ENCODE measurements at regions not wholly inside any gene's neighbourhood (a gene's known extent, or its start where the extent isn't known, plus 50 kb on each side); places are given as distances from the start of the nearest gene placed in this dataset.
"Not testable (repeated sequence)": the region's sequence is repeated elsewhere in the genome, so short reads cannot be mapped to it uniquely, and the experiment has no call there.

DNA sequence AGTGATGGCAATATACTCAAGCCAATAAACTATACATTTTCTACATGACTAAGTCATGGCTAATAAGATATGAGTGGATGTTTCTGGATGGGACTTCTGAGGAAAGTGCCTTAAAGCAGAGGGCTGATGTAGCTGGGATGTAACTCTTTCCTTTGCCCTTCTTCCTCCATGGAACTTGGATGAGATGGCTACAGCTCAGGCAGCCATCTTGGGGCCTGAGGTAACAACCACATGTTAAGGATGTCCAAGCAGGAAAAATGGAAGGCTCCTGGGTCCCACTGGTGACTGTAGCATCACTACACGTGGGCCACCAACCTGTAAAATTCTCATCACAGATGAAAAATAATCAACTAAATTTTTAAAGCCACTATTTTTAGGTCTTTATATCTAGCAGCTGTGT lies 54.4 kb upstream of the GRIP1 start:
- DNase-seq (ENCODE audit: low read depth in 2 of 2), result no peak

DNA sequence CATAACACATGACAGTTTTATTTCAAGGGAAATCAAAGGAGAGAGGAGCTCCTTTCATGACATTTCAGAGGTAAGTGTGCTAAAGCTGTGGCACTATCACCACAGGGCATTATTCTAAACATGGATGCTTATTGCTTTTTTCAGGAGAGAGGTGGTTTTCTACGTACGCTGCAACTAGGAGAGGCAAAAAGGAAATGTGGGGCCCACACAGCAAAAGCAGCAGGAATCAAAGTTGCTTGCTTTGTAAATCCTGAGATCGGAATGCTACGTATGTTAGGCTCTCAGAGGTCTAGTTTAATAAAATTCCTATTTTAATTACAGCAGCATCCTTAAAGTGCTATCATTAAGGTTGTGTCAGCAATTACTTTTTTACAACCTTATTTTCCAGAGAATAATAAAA lies 55.0 kb upstream of the GRIP1 start:
- DNase-seq (ENCODE audit: low read depth in 2 of 2), result no peak

DNA sequence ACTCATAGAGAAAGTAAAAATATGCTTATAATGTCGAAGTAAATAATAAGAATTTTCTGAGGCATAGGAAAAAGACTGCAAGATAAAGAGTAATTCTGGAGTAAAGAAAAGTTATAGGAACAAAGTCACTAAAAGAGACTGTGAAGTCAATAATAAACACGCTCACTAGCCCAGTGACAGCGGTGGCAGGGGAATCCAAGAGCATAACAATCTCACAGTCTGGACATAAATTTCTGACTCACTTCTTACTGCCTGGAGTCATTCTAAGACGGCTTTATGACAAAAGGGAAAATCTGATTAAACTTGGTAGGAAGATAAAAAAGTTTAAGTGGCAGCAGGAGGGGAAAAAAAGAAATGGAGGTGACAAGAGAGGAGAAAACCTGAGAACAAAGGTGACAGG lies 56.4 kb upstream of the GRIP1 start:
- no peak for DNase-seq (ENCODE audit: low read depth in 2 of 2)

DNA sequence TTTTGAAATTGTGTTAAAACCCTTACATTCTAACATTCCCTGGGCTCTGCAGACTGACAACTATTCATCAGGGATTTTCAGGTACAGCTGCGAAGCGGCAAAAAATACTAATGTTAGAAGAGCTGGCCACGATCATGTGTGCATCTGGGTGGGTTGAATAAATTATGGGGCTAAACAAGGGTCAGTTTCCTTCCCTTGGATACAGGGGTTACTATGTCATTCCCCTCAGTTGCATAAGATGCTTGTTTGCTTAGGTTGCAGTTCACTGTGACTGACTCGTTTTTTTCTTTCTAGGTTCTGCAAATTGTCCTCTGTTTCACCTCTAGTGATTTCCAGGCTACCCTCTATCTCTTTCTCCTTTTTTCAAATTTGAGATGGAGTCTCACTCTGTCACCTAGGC lies 58.1 kb upstream of the GRIP1 start:
- DNase-seq (ENCODE audit: low read depth in 2 of 2), result no peak

DNA sequence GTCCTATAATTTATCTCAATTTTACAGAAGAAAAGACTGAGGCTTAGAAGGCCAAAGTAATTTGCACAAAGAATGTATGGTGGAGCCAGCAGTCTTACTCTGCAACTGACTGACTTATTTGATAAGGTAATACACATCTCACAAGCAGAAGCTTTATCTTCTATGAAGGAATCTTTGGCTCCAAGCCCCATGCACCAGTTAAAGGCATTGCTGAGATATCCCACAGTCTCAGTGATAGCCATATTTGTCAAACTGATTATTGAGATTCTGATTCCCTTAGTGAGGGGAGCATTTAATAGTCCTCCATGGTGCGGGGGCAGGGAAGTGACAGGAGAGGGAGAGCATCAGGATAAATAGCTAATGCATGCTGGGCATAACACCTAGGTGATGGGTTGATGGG lies 60.4 kb upstream of the GRIP1 start:
- no peak for DNase-seq (ENCODE audit: low read depth in 2 of 2)

DNA sequence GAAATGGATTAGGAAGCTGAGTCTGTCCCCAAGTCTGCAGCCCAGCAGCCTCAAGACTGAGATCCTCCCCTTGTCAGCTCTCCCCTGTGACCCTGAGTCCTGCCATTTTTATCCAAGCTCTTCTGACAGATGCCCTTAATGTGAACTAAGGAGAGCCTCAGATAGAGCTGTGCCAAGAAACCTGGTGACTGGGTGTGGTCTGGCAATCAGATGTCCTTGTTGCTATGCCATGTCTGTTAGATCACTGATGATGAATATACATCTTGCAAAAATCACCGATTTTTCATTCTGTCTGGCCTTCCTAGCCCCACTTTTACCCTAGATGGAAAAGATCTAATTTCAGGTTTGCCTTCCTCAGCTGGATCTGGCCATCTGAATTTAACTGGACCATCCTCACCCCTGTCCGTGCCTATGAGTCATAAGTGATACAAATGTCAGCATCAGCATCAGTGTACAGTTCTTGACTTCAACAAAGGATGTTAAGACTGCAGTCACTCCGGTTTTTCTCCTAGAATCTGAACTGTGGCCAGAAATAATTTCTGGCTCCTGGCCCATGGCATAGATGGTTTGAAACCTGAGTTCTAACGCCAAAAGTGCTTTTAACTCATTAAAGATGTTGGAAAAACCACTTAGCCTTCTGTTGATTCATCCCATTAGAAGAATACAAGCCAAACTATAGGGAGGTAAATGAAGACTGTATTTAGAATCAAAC lies 61.2 kb upstream of the GRIP1 start:
- no peak for DNase-seq (ENCODE audit: low read depth in 2 of 2)

DNA sequence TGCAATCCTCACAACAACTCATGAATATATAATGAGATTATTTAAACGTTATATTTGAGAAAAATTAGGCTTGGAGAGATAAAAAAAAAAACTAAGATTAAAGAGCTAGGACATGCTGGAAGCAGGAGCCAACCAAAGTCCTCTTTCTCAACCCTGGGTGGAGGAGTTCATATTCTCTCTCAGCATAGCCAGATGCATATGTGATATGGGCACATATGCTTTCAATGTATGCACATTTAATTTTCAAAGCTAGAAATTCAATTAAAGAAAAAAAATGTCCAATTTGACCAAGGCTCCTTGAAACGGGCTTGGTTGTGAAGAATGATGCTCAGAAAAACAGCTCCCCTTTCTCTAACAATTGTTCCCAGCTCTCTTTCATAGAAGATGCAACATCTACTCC lies 61.9 kb upstream of the GRIP1 start:
- DNase-seq (ENCODE audit: low read depth in 2 of 2), result no peak

DNA sequence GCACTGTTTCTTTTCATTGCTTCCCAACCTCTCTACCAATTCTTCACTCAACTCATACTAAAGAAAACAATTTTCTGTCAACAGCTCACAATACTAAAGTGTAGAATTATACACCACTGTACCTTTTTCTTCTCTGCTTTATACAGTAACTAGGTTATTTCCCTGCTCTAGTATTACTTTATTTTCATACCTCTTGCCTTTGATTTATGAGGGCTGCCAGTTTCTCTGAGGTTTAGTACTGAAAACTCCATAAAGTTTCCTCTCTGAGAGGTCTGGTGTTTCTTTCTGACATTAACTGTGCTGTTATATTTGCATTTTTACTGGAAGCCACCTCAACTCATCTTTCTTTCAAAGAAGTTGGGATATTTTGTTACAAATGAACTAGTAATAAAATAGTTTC lies 63.0 kb upstream of the GRIP1 start:
- DNase-seq (ENCODE audit: low read depth in 2 of 2), result no peak

DNA sequence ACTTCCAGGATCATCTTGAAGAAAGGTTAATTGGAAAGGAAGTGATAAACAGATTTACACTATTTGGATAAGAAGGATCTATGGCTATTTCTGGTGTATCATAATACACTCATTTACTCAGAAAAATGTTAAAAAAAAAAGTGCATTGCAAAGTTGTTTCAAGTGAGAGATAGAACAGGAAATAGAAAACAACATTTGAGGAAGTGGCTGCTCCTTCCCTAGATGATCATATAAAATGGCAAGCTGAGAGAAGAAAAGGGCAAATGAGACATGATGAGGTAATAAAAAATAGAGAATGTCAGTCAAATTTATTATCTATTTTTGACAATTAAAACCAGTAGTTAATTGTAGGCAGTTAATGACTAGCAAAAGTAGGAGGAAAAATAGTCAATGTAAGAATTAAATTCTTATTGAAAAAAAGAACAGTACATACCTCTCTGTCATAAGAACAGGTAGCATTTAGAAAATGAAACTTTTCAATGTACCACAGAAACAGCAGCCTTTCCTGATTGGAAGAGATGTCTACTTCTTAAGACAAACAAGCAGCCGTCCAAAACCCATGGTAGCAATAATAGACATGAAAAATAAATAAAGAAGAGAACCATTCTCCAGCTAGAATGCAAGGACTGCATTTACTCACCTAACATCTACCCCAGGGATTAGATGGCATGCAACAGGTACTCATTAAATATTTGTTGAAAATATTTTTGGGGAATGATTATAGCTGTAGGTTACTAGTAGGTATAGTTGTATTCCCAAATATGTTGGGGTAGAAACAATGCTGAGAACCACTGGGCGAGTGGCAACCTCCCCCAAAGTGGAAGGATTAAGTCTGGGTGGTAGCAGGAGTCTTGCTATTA lies 63.9 kb upstream of the GRIP1 start:
- no peak for DNase-seq (ENCODE audit: low read depth in 2 of 2)

DNA sequence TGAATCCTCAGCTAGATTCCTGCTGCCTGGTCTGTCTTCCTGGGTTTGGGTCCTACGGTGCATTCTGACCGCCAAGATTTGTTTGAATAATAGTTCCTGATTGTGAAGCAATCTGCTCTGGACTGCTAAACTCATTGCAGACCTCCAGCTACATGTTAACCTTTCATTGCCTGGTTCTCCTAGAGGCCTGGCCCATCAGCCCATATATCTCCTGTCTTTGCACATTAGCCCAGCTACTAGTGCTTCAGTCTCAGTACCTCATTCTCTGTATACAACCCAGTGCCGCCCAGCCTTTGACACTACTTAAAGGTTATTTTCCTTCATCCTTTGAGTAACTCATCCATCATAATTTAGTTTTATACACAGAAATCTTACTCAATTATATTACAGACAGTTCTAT lies 65.6 kb upstream of the GRIP1 start:
- DNase-seq (ENCODE audit: low read depth in 2 of 2), result no peak

DNA sequence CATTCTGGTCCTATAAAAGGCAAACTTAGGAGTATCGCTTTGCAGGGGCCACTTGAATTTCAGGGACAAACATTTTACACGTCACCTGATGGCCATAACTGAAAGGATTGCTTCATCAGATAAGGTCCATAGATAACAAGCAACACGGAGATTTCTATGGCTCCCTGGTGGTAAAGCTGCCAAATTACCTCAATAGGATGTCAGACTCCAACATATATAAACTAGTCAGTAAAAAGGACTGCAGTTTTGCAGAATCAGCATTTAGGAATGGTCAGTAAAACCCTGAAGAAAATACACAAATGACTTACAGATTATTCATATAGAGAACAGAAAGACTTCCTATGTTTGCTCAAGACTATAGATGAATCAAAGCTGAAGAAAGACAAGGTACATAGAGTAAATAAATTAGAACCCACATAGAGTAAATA lies 66.1 kb upstream of the GRIP1 start:
- no peak for DNase-seq (ENCODE audit: low read depth in 2 of 2)

DNA sequence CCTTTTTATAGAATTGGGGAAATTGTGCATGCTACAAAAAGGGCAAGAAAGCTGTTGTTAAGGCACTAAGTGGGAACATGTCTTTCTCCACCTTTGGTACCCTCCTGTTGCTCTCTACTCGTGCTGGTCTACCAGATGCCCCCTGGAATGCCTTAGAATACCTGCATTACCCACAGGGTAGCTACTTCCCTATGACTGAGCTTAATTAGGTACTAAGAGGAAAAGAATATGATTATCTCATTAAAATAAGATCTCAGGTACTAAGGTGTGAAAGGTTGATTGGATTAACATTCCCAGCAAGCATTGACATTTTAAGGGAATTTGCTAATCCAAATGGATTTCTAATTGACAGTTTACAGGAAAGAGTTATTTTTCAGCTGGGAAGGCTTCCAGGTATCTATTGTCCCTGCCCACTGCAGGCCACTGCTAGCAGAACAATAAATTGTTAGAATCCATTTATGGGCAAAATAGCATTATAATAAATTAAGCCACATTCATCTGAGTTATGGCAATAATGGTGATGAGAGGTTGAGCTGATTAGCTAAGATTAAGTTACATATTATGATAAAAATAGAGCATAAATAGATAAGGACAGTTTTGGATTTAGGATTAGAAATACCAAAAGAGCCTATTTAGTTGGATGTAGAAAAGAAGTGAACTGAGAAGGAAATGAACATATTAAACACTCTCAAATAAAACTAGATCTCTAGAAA lies 67.8 kb upstream of the GRIP1 start:
- DNase-seq (ENCODE audit: low read depth in 2 of 2), result no peak

DNA sequence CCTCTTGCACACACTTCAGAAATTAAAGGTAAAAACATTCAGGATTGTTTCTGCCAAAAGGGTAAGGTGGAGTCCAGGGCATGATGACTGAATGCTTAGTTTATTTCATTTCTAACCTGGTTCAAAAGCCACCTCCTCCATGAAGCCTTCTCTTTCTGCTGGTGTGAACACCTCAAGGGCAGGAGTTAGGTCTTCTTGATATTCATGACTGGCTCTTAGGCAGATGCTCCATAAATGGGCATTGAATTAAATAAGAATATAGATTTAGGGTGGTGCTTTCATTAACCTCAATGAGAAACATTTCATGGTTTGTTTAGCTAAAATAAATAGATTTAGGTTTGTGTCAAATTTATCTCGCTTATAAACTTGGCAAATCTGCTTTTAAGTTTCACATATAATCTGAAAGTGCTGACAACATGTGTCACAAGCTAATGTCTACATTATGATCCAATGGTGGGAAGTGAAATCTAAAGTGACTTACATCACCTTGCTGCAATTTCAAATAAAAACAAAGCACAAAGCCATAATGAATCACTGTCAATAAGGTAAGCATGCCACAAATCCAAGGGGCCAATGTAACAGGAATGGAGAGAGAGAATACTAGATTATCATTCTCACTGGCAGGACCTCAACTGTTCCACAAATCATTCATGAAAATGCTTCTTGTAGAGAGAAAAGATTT lies 72.7 kb upstream of the GRIP1 start:
- no peak for DNase-seq (ENCODE audit: low read depth in 2 of 2)

DNA sequence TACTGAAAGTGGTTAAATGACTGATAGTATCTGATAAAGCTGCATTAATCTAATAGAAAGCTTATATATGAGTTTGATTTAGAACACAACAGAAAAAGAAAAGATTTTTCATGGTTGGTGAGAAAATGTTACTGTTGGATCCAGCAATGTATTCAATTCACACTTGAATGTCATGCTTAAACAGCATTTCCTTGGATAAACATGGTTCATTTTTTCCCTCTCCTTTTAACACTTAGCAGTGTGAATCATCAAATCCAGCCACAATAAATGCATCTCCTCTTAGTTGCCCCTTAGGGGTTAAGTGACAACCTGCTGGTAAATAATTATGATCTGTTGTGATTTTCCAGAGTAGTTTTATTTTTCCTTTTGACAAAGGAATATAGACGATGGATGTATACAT lies 74.9 kb upstream of the GRIP1 start:
- DNase-seq (ENCODE audit: low read depth in 2 of 2), result no peak

DNA sequence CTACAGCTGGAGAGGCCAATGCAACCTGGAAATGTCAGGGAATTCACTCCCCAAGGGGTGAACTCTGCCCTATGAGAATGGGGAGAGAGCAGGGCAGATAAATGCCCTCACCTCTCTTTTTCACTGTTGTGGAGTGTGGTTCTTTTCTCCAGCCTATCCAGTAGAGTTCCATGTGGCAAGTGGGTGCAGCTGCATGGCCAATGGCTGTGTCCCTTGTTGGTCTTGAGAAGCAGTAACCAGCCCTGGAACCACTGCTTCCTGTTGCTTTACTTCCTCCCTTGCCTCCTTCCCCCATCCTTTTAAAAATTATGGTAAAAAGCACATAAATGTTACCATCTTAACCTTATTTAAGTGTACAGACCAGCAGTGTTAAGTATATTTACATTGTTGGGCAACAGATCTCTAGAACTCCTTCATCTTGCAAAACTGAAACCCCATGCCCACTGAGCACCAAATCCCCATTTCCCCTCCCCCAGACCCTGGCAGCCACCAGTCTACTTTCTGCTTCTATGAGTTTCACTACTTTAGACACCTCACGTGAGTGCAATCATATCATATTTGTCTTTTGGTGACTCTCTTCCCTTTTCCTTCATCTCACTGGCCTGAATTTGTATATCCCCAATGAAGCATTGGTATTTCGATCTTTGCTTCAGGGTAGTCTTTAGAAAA lies 77.0 kb upstream of the GRIP1 start:
- DNase-seq (ENCODE audit: low read depth in 2 of 2), result no peak

DNA sequence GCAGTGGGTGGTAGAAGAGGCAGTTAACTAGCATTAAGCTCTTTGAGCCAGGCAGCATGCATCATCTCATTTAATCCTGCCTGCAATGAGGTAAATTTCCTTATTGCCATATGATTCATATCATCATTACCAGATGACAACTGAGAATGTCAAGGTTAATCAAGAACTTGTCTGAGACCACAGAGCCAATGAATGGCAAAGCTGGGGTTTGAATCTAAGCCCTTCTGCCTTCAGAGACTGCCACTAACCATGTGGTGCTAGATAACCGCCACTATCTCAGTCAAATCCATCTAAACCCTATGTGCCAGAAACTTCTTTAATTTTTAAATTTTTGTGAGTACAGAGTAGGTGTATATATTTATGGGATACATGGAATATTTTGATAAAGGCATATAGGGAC lies 77.8 kb upstream of the GRIP1 start:
- DNase-seq (ENCODE audit: low read depth in 2 of 2), result no peak

DNA sequence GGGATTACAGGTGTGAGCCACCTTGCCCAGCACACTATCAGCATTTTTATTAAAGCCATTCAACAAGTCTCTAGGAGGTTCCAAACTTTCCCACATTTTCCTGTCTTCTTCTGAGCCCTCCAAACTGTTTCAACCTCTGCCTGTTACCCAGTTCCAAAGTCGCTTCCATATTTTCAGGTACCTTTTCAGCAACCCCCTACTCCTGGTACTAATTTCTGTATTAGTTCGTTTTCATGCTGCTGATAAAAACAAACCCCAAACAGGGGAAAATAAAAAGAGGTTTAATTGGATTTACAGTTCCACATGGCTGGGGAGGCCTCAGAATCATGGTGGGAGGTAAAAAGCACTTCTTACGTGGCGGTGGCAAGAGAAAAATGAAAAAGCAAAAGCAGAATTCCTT lies 81.2 kb upstream of the GRIP1 start:
- DNase-seq (ENCODE audit: low read depth in 2 of 2), result not testable (repeated sequence)

DNA sequence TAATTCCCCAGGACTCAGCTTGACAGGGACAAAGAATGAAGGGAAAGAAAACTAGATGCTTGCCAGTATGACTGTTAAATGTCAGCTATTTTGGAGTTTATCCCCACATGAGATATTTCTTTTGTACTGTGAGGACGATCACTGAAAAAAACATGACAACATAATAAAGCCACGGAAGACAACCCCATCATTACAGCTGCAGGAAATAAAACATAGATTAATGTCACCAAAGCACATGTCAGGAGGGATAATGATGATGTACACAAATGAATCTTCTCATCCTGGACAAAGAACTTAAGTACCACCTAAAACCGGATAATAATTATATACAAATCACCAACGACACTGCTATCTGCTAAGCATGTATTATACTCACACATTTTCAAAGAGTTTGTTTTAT lies 84.6 kb upstream of the GRIP1 start:
- DNase-seq (ENCODE audit: low read depth in 2 of 2), result no peak

DNA sequence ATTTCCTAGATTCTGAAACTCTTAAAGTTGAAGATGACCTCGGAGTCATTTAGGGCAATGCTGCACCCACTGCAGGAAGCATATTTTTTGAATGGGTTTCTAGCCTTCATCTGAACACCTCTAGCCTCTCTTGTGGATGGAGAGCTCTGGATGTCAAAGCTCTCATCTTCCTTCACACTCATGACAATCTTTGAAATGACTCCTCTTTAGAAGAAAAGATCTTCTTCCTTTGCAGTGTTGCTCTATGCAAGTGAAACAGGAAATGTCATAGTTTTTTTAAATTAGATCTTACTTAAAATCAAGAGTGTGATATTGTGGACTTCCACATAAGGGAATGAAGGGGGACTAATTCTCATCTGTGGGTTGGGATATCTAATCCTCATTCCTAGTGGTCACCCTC lies 86.3 kb upstream of the GRIP1 start:
- DNase-seq (ENCODE audit: low read depth in 2 of 2), result no peak

DNA sequence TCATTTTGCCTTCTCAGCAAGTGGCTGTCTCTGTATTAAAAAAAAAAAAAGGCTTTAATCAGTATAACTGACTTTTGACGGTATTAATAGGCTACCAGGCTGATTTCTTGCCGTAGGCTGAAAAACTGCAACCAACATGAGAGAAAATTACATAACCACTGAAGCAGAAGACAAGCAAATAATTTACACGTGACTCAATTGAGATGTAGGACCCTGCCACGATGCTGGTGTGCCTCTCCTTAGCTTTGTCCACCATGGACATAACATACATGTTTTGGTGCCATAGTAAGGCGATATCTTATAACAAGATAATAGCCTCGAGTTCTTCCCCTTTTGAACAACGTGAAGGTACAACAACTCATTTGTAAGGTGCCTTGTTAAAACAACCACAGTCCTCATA lies 88.7 kb upstream of the GRIP1 start:
- no peak for DNase-seq (ENCODE audit: low read depth in 2 of 2)

DNA sequence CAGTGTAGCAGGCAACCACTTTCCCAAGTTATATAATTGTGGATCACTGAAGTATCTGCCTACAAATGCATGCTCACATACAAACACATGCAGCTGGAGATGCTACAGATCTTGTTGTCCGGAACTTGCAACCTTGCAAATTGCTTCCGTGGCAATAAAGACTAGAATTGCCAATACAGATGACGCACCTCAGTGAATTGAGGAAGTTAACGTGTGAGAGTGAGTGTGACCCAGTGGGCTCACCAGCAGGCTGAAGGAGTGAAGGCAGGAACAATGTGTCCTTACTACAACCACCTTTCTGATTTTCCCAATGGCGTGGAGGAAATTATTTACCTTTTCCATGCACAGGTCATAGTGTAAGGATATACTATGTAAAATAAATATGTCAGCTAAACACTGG lies 89.4 kb upstream of the GRIP1 start:
- DNase-seq (ENCODE audit: low read depth in 2 of 2), result no peak

Measured in lung microvascular endothelial cell (primary cell).